ENCODE measurements at regions not wholly inside any gene's neighbourhood (a gene's known extent, or its start where the extent isn't known, plus 50 kb on each side); places are given as distances from the start of the nearest gene placed in this dataset.

GRCh38 chr6:55670850-55671413, 91.9 kb upstream of the HMGCLL1 start:
- RAD21 ChIA-PET (ENCODE audit: unreplicated experiment), result no interaction called here
- H4K20me1 ChIP-seq (ENCODE audit: control insufficient read depth, insufficient read depth), result no peaks in the 10 kb centered on the region
- H3K27me3 ChIP-seq (replicated peaks in 1 of 2; ENCODE audit: control insufficient read depth in 2 of 2, insufficient read depth in 2 of 2, low read length in 1 of 2), result no peaks in the 10 kb centered on the region
- H3K4me2 ChIP-seq (ENCODE audit: control insufficient read depth, insufficient read depth), result no peak overlapping the region
- H3K27ac ChIP-seq (ENCODE audit: control insufficient read depth, insufficient read depth), result no peak overlapping the region
- TF ChIP-seq CREM (IDR thresholded peaks at IDR 0.05; ENCODE audit: low read depth) (no peak), ZNF274 (IDR thresholded peaks at IDR 0.05; ENCODE audit: insufficient read depth, insufficient read length) (no peak), TCF12 (IDR thresholded peaks at IDR 0.05; ENCODE audit: low read depth, low read length) (no peak)
- SMC1A ChIA-PET (ENCODE audit: uncharacterized antibody, unreplicated experiment), result interaction anchor here (0.8 kb wide), 1 partner anchor 10 kb away, joined by 4 read pairs; no protein-coding TSS in a partner anchor
- no peaks in the 10 kb centered on the region for H3K4me1 ChIP-seq (ENCODE audit: control insufficient read depth, insufficient read depth, low read length)
- H3K79me2 ChIP-seq (ENCODE audit: control insufficient read depth, insufficient read depth, low read length), result no peaks in the 10 kb centered on the region
- POLR2A ChIA-PET, result no interaction called here
- no peaks in the 10 kb centered on the region for H3K36me3 ChIP-seq (ENCODE audit: control insufficient read depth in 2 of 2, insufficient read depth in 2 of 2, low read length in 1 of 2)
- no peak overlapping the region for H2AFZ ChIP-seq (ENCODE audit: control insufficient read depth, low read depth, low read length)
- CTCF ChIA-PET, result no interaction called here
- DNase-seq (ENCODE audit: low read depth, low spot score) (no peak), FAIRE-seq (no peak), ATAC-seq (no peak)
- in situ Hi-C loops (cut with MboI), result no loop called here
- H3K4me3 ChIP-seq, result no peak overlapping the region
- no peaks in the 10 kb centered on the region for H3K9me3 ChIP-seq (replicated peaks; ENCODE audit: control insufficient read depth, insufficient read depth, low read length)
- 10% methylated on average over 5 of the region's 5 CpGs for WGBS (ENCODE audit: insufficient coverage, insufficient replicate concordance, low lambda C conversion rate, missing lambda C conversion rate)
- intact Hi-C loops (cut with micrococcal nuclease; ENCODE audit: unreplicated experiment), result no loop called here
- no TSS peak for BruUV-seq (replicated peaks)
- no peak overlapping the region for H3K9ac ChIP-seq (ENCODE audit: control insufficient read depth, insufficient read depth, low read length)

DNA sequence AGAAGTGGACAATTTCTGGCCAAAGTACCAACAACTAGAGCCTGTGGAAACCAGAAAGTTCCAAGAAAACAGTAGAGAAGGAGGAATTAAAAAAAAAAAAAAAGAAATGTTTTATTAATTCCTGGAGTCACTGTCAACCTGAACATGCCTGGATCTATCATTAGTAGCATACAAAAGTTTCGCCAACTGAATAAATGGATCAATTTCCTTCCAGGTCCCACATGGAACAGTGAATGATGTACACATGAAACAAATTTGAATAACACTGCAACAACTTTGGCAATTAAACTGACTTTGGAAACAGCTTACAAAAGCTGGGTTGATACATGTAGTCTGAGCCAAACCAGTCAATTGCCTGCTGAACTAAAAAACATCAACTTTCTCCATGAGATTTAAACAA, 90.0 kb upstream of the HMGCLL1 start:
- TF ChIP-seq NR2C1 (IDR thresholded peaks at IDR 0.05), result no peak
- no peak for TF ChIP-seq SMAD5 (IDR thresholded peaks at IDR 0.05; ENCODE audit: low read depth)
- no peak for TF ChIP-seq ZNF217 (IDR thresholded peaks at IDR 0.05)
- TF ChIP-seq, protein P1, sequence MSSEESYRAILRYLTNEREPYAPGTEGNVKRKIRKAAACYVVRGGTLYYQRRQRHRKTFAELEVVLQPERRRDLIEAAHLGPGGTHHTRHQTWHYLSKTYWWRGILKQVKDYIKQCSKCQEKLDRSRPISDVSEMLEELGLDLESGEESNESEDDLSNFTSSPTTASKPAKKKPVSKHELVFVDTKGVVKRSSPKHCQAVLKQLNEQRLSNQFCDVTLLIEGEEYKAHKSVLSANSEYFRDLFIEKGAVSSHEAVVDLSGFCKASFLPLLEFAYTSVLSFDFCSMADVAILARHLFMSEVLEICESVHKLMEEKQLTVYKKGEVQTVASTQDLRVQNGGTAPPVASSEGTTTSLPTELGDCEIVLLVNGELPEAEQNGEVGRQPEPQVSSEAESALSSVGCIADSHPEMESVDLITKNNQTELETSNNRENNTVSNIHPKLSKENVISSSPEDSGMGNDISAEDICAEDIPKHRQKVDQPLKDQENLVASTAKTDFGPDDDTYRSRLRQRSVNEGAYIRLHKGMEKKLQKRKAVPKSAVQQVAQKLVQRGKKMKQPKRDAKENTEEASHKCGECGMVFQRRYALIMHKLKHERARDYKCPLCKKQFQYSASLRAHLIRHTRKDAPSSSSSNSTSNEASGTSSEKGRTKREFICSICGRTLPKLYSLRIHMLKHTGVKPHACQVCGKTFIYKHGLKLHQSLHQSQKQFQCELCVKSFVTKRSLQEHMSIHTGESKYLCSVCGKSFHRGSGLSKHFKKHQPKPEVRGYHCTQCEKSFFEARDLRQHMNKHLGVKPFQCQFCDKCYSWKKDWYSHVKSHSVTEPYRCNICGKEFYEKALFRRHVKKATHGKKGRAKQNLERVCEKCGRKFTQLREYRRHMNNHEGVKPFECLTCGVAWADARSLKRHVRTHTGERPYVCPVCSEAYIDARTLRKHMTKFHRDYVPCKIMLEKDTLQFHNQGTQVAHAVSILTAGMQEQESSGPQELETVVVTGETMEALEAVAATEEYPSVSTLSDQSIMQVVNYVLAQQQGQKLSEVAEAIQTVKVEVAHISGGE (CRISPR knock-in tag; IDR thresholded peaks at IDR 0.05), result no peak
- no peak for TF ChIP-seq MEF2B (IDR thresholded peaks at IDR 0.05; ENCODE audit: partially characterized antibody, poor library complexity, severe bottlenecking)
- no peak for TF ChIP-seq SUZ12 (IDR thresholded peaks at IDR 0.05; ENCODE audit: unreplicated experiment)
- no peak for TF ChIP-seq CTCF (IDR thresholded peaks at IDR 0.05 in 2 of 3, conservative IDR thresholded peaks at IDR 0.05 in 1 of 3; ENCODE audit: control insufficient read depth in 2 of 3, extremely low read depth in 1 of 3, insufficient read depth in 1 of 3, low read depth in 3 of 3, low read length in 3 of 3)
- no peak for TF ChIP-seq SPI1 (IDR thresholded peaks at IDR 0.05; ENCODE audit: borderline replicate concordance, insufficient read depth, low read depth, low read length)
- no peak overlapping the region for H2AFZ ChIP-seq (ENCODE audit: control insufficient read depth, low read depth, low read length)
- in situ Hi-C loops (cut with MboI), result no loop called here
- CTCF ChIA-PET, result no interaction called here
- H3K27me3 ChIP-seq (replicated peaks in 1 of 2; ENCODE audit: control insufficient read depth in 2 of 2, insufficient read depth in 2 of 2, low read length in 1 of 2), result no peaks in the 10 kb centered on the region
- no peak overlapping the region for H3K4me3 ChIP-seq
- 40% methylated on average over 1 of the region's 1 CpG for WGBS (ENCODE audit: insufficient coverage, insufficient replicate concordance, low lambda C conversion rate, missing lambda C conversion rate)
- no TSS peak for BruUV-seq (replicated peaks)
- RAD21 ChIA-PET (ENCODE audit: unreplicated experiment), result no interaction called here
- no peaks in the 10 kb centered on the region for H3K9me3 ChIP-seq (replicated peaks; ENCODE audit: control insufficient read depth, insufficient read depth, low read length)
- POLR2A ChIA-PET, result no interaction called here
- H3K4me2 ChIP-seq (ENCODE audit: control insufficient read depth, insufficient read depth), result no peak overlapping the region
- H3K36me3 ChIP-seq (ENCODE audit: control insufficient read depth in 2 of 2, insufficient read depth in 2 of 2, low read length in 1 of 2), result no peaks in the 10 kb centered on the region
- no peaks in the 10 kb centered on the region for H3K4me1 ChIP-seq (ENCODE audit: control insufficient read depth, insufficient read depth, low read length)
- no peak overlapping the region for H3K27ac ChIP-seq (ENCODE audit: control insufficient read depth, insufficient read depth)
- no peak overlapping the region for H3K9ac ChIP-seq (ENCODE audit: control insufficient read depth, insufficient read depth, low read length)
- H3K79me2 ChIP-seq (ENCODE audit: control insufficient read depth, insufficient read depth, low read length), result no peaks in the 10 kb centered on the region
- DNase-seq (ENCODE audit: low read depth, low spot score) (no peak), FAIRE-seq (no peak), ATAC-seq (no peak)
- SMC1A ChIA-PET (ENCODE audit: uncharacterized antibody, unreplicated experiment), result interaction anchor here (1.3 kb wide), 1 partner anchor 8 kb away, joined by 3 read pairs; no protein-coding TSS in a partner anchor
- H4K20me1 ChIP-seq (ENCODE audit: control insufficient read depth, insufficient read depth), result no peaks in the 10 kb centered on the region
- intact Hi-C loops (cut with micrococcal nuclease; ENCODE audit: unreplicated experiment), result no loop called here

Measured in GM12878 (cell line).